Subcutaneous abdominal adipose tissue (tissue), 5 donors: ENCODE measurements at regions not wholly inside any gene's neighbourhood (a gene's known extent, or its start where the extent isn't known, plus 50 kb on each side); places are given as distances from the start of the nearest gene placed in this dataset.
"Not testable (repeated sequence)": the region's sequence is repeated elsewhere in the genome, so short reads cannot be mapped to it uniquely, and the experiment has no call there.

Experiments used
- H3K27ac ChIP-seq: one replicate; pipeline ENCODE4 v1.7.0; 2013; ENCODE audit warnings: low read depth, mild to moderate bottlenecking, inconsistent platforms, low read length, moderate library complexity
- H3K27me3 ChIP-seq, 5 donors: one replicate each; pipeline ENCODE4 v1.7.0; 2013; ENCODE audit warnings: low read length in 5 of 5, inconsistent platforms in 1 of 5; ENCODE audit not compliant: control insufficient read depth in 5 of 5, insufficient read depth in 4 of 5
- H3K36me3 ChIP-seq, 5 donors: one replicate each; pipeline ENCODE4 v1.7.0; 2013; ENCODE audit warnings: low read length in 5 of 5; ENCODE audit not compliant: control insufficient read depth in 5 of 5, insufficient read depth in 5 of 5
- H3K4me1 ChIP-seq, 5 donors: one replicate each; pipeline ENCODE4 v1.7.0; 2013; ENCODE audit warnings: low read length in 5 of 5, mild to moderate bottlenecking in 3 of 5, moderate library complexity in 1 of 5; ENCODE audit not compliant: control insufficient read depth in 5 of 5, insufficient read depth in 5 of 5
- H3K4me3 ChIP-seq, 5 donors: one replicate each; pipeline ENCODE4 v1.7.0; 2013; ENCODE audit warnings: low read length in 5 of 5, low read depth in 1 of 5
- H3K9ac ChIP-seq, 5 donors: one replicate each; pipeline ENCODE4 v1.7.0; 2013; ENCODE audit warnings: low read length in 5 of 5, mild to moderate bottlenecking in 4 of 5, moderate library complexity in 3 of 5
- H3K9me3 ChIP-seq, 5 donors: one replicate each; pipeline ENCODE4 v1.7.0; 2013; ENCODE audit warnings: low read length in 5 of 5; ENCODE audit not compliant: control insufficient read depth in 5 of 5
- donor health status: healthy.
- donor health status: healthy.
- donor health status: healthy.
- donor health status: healthy.
- donor health status: healthy.

DNA sequence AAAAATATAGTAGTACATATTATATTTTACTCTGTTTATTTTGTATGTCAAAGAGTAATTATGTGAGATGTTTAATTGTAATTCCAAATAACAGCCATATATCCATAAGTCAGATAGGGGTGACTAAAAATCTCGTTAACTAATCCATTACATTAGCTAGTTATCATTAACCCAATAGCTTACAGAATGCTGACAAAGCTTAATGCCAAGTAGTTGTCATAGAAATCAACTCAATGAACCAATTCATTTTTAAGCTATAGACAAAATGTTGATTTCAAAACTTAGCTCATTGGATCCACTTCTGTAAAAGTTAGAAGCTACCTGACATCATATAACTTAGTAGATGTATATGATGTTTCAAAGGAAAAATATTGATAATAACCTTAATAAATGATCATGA is 206.7 kb upstream of the SLITRK1 start:
- no peaks in the 10 kb centered on the region for H3K9me3 ChIP-seq
- H3K9ac ChIP-seq: no peak overlapping the region
- no peaks in the 10 kb centered on the region for H3K36me3 ChIP-seq
- H3K4me3 ChIP-seq: no peak overlapping the region
- no peaks in the 10 kb centered on the region for H3K4me1 ChIP-seq
- no peak overlapping the region for H3K27ac ChIP-seq
- H3K27me3 ChIP-seq: no peaks in the 10 kb centered on the region

GRCh38 chr13:84086847-84087162 is 204.5 kb upstream of the SLITRK1 start:
- no peak overlapping the region for H3K27ac ChIP-seq
- no peak overlapping the region for H3K9ac ChIP-seq
- no peaks in the 10 kb centered on the region for H3K36me3 ChIP-seq
- H3K4me3 ChIP-seq: no peak overlapping the region
- H3K9me3 ChIP-seq: no peaks in the 10 kb centered on the region
- H3K27me3 ChIP-seq: no peaks in the 10 kb centered on the region
- H3K4me1 ChIP-seq: no peaks in the 10 kb centered on the region

GRCh38 chr13:84086098-84086846 is 204.0 kb upstream of the SLITRK1 start:
- H3K27ac ChIP-seq, H3K9me3 ChIP-seq, H3K4me1 ChIP-seq, H3K27me3 ChIP-seq, H3K9ac ChIP-seq, H3K4me3 ChIP-seq, H3K36me3 ChIP-seq: not testable (repeated sequence)

DNA sequence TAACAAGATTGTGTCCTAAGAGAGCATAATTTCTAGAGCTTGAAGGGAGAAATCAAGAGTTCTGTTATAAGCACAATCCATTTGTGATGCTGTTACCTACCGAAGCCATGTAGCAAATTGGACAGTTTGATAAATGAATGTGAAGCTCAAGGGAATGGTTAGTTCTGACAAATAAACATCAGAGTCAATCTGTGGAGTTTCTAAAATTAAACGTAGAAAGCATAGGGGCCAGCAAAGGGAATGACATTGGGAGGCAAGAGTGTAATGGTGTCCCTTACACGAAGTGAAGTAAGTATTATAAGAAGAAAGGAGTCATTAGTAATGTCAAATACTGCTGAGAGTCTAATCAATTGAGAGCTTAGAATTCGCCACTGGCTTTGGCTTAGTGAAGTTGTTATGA is 200.2 kb upstream of the SLITRK1 start:
- Histone ChIP-seq H3K36me3 (no peaks in the 10 kb centered on the region), H3K4me1 (no peaks in the 10 kb centered on the region), H3K9me3 (no peaks in the 10 kb centered on the region), H3K4me3 (no peak overlapping the region), H3K27ac (no peak overlapping the region), H3K9ac (no peak overlapping the region), H3K27me3 (no peaks in the 10 kb centered on the region)

GRCh38 chr13:84080748-84081530 is 198.7 kb upstream of the SLITRK1 start:
- no peaks in the 10 kb centered on the region for H3K36me3 ChIP-seq
- H3K9me3 ChIP-seq: no peaks in the 10 kb centered on the region
- H3K4me1 ChIP-seq: no peaks in the 10 kb centered on the region
- no peak overlapping the region for H3K4me3 ChIP-seq
- H3K27me3 ChIP-seq: no peaks in the 10 kb centered on the region
- H3K9ac ChIP-seq: no peak overlapping the region
- no peak overlapping the region for H3K27ac ChIP-seq

DNA sequence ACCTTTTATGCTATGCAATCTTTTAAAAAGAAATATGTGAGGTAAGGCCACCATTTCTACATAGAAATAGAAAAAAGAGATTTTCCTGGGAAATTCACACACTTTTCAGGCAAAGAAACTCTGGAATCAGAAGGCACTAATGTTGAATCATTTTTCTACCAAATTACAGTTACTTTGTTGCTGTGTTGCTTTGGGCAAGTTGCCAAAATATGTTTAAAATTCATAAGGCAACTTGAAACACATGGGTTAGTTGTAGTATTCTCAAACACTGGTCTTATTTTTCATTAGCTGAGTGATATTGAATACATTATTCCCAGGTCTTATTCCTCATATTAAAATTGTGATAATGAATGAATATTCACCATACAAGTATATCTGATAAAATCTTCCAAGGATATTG is 195.0 kb upstream of the SLITRK1 start:
- H3K36me3 ChIP-seq: no peaks in the 10 kb centered on the region
- no peak overlapping the region for H3K27ac ChIP-seq
- H3K27me3 ChIP-seq: no peaks in the 10 kb centered on the region
- no peaks in the 10 kb centered on the region for H3K4me1 ChIP-seq
- H3K4me3 ChIP-seq: no peak overlapping the region
- H3K9me3 ChIP-seq: no peaks in the 10 kb centered on the region
- H3K9ac ChIP-seq: no peak overlapping the region

GRCh38 chr13:84076280-84076679 is 194.0 kb upstream of the SLITRK1 start:
- H3K9me3 ChIP-seq: no peaks in the 10 kb centered on the region
- H3K9ac ChIP-seq: no peak overlapping the region
- H3K4me1 ChIP-seq: no peaks in the 10 kb centered on the region
- H3K27ac ChIP-seq: no peak overlapping the region
- H3K27me3 ChIP-seq: no peaks in the 10 kb centered on the region
- H3K4me3 ChIP-seq: no peak overlapping the region
- no peaks in the 10 kb centered on the region for H3K36me3 ChIP-seq

GRCh38 chr13:84050536-84050935 is 168.3 kb upstream of the SLITRK1 start:
- no peak overlapping the region for H3K4me3 ChIP-seq
- H3K27ac ChIP-seq: no peak overlapping the region
- no peaks in the 10 kb centered on the region for H3K4me1 ChIP-seq
- H3K27me3 ChIP-seq: no peaks in the 10 kb centered on the region
- no peak overlapping the region for H3K9ac ChIP-seq
- H3K9me3 ChIP-seq: peaks cover 0 to 3% (median 0%) of the 10 kb centered on the region in 5 donors
- no peaks in the 10 kb centered on the region for H3K36me3 ChIP-seq

DNA sequence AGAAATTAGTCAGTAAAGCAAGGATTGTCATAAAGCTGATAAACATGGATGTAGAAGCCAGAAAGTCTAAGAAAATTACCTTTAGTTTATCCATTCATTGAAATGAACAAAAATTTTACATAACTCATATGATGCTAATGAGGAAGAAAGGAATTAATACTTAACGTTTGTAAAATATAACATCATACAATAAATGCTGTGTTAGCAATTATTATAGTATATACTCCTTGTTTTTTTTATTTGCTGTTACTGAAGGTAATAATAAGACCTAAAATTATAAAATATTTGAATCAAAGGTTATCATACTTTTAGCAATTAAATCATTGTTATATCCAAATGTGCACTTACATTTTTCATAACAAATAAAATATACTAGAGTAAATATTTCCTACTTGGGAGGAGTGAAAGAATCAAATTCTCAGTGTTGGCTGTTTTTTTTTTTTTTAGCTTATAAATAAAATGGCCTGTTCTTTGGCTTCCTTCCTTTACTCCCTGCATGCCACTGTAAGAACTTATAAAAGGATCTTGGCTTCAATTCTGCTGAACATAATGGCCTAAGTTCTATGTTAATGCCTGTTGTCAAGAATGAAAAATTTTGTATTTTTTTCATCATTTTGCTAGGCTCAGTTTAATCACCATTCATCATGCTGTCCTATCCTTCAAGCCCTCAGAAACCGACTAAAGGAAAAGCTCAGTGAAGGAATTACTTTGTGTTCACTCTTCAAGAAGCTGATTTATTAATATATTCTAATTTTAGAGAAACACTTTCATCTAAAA is 167.4 kb upstream of the SLITRK1 start:
- Histone ChIP-seq H3K36me3 (no peaks in the 10 kb centered on the region), H3K27ac (no peak overlapping the region), H3K9me3 (peaks cover 0 to under 1% (median 0%) of the 10 kb centered on the region in 5 donors), H3K27me3 (no peaks in the 10 kb centered on the region), H3K4me3 (no peak overlapping the region), H3K9ac (no peak overlapping the region), H3K4me1 (no peaks in the 10 kb centered on the region)

GRCh38 chr13:84044805-84045204 is 162.5 kb upstream of the SLITRK1 start:
- Histone ChIP-seq H3K9me3 (no peaks in the 10 kb centered on the region), H3K27me3 (no peaks in the 10 kb centered on the region), H3K9ac (no peak overlapping the region), H3K27ac (no peak overlapping the region), H3K4me1 (no peaks in the 10 kb centered on the region), H3K4me3 (no peak overlapping the region), H3K36me3 (no peaks in the 10 kb centered on the region)
